ENCODE measurements at regions not wholly inside any gene's neighbourhood (a gene's known extent, or its start where the extent isn't known, plus 50 kb on each side); places are given as distances from the start of the nearest gene placed in this dataset.

GRCh38 chr10:9061871-9062270 lies 1007.4 kb downstream of the GATA3 start:
- TF ChIP-seq POU6F1 (CRISPR knock-in tag; IDR thresholded peaks at IDR 0.05; ENCODE audit: borderline replicate concordance, low read depth) (no peak), GLIS3 (CRISPR knock-in tag; IDR thresholded peaks at IDR 0.05) (no peak), ZNF70 (CRISPR knock-in tag; IDR thresholded peaks at IDR 0.05) (no peak), TSHZ2 (CRISPR knock-in tag; IDR thresholded peaks at IDR 0.05) (no peak), PPARA (CRISPR knock-in tag; IDR thresholded peaks at IDR 0.05; ENCODE audit: borderline replicate concordance) (no peak), ZFP3 (CRISPR knock-in tag; IDR thresholded peaks at IDR 0.05) (no peak), TOX (CRISPR knock-in tag; IDR thresholded peaks at IDR 0.05; ENCODE audit: borderline replicate concordance) (no peak), ZC3H10 (CRISPR knock-in tag; IDR thresholded peaks at IDR 0.05) (no peak), CREB5 (CRISPR knock-in tag; IDR thresholded peaks at IDR 0.05; ENCODE audit: low read depth) (no peak), PATZ1 (CRISPR knock-in tag; IDR thresholded peaks at IDR 0.05; ENCODE audit: borderline replicate concordance) (no peak), BACH2 (CRISPR knock-in tag; IDR thresholded peaks at IDR 0.05; ENCODE audit: borderline replicate concordance) (no peak), CSRNP3 (CRISPR knock-in tag; IDR thresholded peaks at IDR 0.05) (no peak), CSDC2 (CRISPR knock-in tag; IDR thresholded peaks at IDR 0.05) (no peak), ISL1 (CRISPR knock-in tag; IDR thresholded peaks at IDR 0.05) (no peak), ZFP30 (CRISPR knock-in tag; IDR thresholded peaks at IDR 0.05) (no peak), ESRRG (CRISPR knock-in tag; IDR thresholded peaks at IDR 0.05) (no peak), ZNF8 (CRISPR knock-in tag; IDR thresholded peaks at IDR 0.05) (no peak), SNAI2 (CRISPR knock-in tag; IDR thresholded peaks at IDR 0.05) (no peak), ARNTL (CRISPR knock-in tag; IDR thresholded peaks at IDR 0.05; ENCODE audit: borderline replicate concordance, low read depth) (no peak)
- ATAC-seq: no peak

GRCh38 chr10:9066152-9066551 lies 1011.7 kb downstream of the GATA3 start:
- no peak for ATAC-seq
- TF ChIP-seq ESRRG (CRISPR knock-in tag; IDR thresholded peaks at IDR 0.05) (no peak), BACH2 (CRISPR knock-in tag; IDR thresholded peaks at IDR 0.05; ENCODE audit: borderline replicate concordance) (no peak), GLIS3 (CRISPR knock-in tag; IDR thresholded peaks at IDR 0.05) (no peak)

GRCh38 chr10:9068003-9068402 lies 1013.5 kb downstream of the GATA3 start:
- TF ChIP-seq CSRNP3 (CRISPR knock-in tag; IDR thresholded peaks at IDR 0.05): no peak
- no peak for TF ChIP-seq POU6F1 (CRISPR knock-in tag; IDR thresholded peaks at IDR 0.05; ENCODE audit: borderline replicate concordance, low read depth)
- TF ChIP-seq SNAI2 (CRISPR knock-in tag; IDR thresholded peaks at IDR 0.05): no peak
- TF ChIP-seq BACH2 (CRISPR knock-in tag; IDR thresholded peaks at IDR 0.05; ENCODE audit: borderline replicate concordance): no peak
- no peak for TF ChIP-seq ESRRG (CRISPR knock-in tag; IDR thresholded peaks at IDR 0.05)
- TF ChIP-seq RARB (CRISPR knock-in tag; IDR thresholded peaks at IDR 0.05): no peak
- TF ChIP-seq OSR1 (CRISPR knock-in tag; IDR thresholded peaks at IDR 0.05): no peak
- TF ChIP-seq CSDC2 (CRISPR knock-in tag; IDR thresholded peaks at IDR 0.05): no peak
- no peak for TF ChIP-seq ZC3H10 (CRISPR knock-in tag; IDR thresholded peaks at IDR 0.05)
- no peak for ATAC-seq
